Liver (tissue), 8 donors: ENCODE measurements at regions not wholly inside any gene's neighbourhood (a gene's known extent, or its start where the extent isn't known, plus 50 kb on each side); places are given as distances from the start of the nearest gene placed in this dataset.
"Not testable (repeated sequence)": the region's sequence is repeated elsewhere in the genome, so short reads cannot be mapped to it uniquely, and the experiment has no call there.

ENCODE experiments used
- DNase-seq: peaks from one replicate; pipeline ENCODE4 v3.0.0-alpha.2; 2017; ENCODE audit warnings: low spot score
- H3K27ac ChIP-seq, 2 donors: one replicate each; pipeline ENCODE4 v1.7.0; 2013; ENCODE audit warnings: inconsistent platforms in 2 of 2, low read length in 2 of 2, control low read depth in 1 of 2, low read depth in 1 of 2, mild to moderate bottlenecking in 1 of 2
- H3K27me3 ChIP-seq, 4 donors: one replicate each; pipeline versions ENCODE4 v1.6.1 to v1.7.0; 2013; ENCODE audit warnings: low read length in 3 of 4, inconsistent platforms in 1 of 4, mild to moderate bottlenecking in 1 of 4, moderate library complexity in 1 of 4; ENCODE audit not compliant: control insufficient read depth in 4 of 4, insufficient read depth in 4 of 4
- H3K36me3 ChIP-seq, 4 donors: one replicate each; pipeline versions ENCODE4 v1.6.1 to v1.7.0; 2013; ENCODE audit warnings: low read length in 3 of 4, mild to moderate bottlenecking in 3 of 4, low read depth in 1 of 4, moderate library complexity in 1 of 4; ENCODE audit not compliant: control insufficient read depth in 4 of 4, insufficient read depth in 3 of 4
- H3K4me1 ChIP-seq, 4 donors: one replicate each; pipeline versions ENCODE4 v1.6.1 to v1.7.0; 2013; ENCODE audit warnings: low read length in 3 of 4, mild to moderate bottlenecking in 3 of 4, moderate library complexity in 1 of 4; ENCODE audit not compliant: control insufficient read depth in 4 of 4, insufficient read depth in 4 of 4
- H3K4me3 ChIP-seq, 3 donors: one replicate each; pipeline versions ENCODE4 v1.6.1 to v1.7.0; 2013; ENCODE audit warnings: low read length in 3 of 3, control low read depth in 1 of 3, low read depth in 1 of 3, mild to moderate bottlenecking in 1 of 3
- H3K9ac ChIP-seq, 2 donors: one replicate each; pipeline ENCODE4 v1.7.0; 2013; ENCODE audit warnings: low read length in 2 of 2, mild to moderate bottlenecking in 2 of 2, moderate library complexity in 2 of 2, control low read depth in 1 of 2, low read depth in 1 of 2
- H3K9me3 ChIP-seq, 4 donors: one replicate each; pipeline versions ENCODE4 v1.6.1 to v1.7.0; 2013; ENCODE audit warnings: low read length in 3 of 4; ENCODE audit not compliant: control insufficient read depth in 4 of 4
- CTCF ChIP-seq: fragments of 150-350 bp; IDR thresholded peaks from 2 replicates; pipeline ENCODE4 v1.5.1; 2017; ENCODE audit warnings: improper control_type of control experiment, low read depth, low read length; ENCODE audit not compliant: missing input control
- FOXA1 ChIP-seq: IDR thresholded peaks from 2 replicates; pipeline ENCODE4 v1.6.1; 2016; ENCODE audit warnings: antibody characterized with exemption
- FOXA2 ChIP-seq: IDR thresholded peaks from 2 replicates; pipeline ENCODE4 v1.6.1; 2016; ENCODE audit warnings: antibody characterized with exemption
- GABPA ChIP-seq, 2 donors: IDR thresholded peaks in 1 of 2; conservative IDR thresholded peaks in 1 of 2; 2 replicates each; pipeline ENCODE4 v1.6.1; 2016; ENCODE audit warnings: antibody characterized with exemption in 2 of 2, mild to moderate bottlenecking in 1 of 2, moderate library complexity in 1 of 2
- HNF4A ChIP-seq, 2 donors: conservative IDR thresholded peaks; 2 replicates each; pipeline ENCODE4 v1.6.1; 2016; ENCODE audit warnings: antibody characterized with exemption in 2 of 2, mild to moderate bottlenecking in 2 of 2
- HNF4G ChIP-seq: IDR thresholded peaks from 2 replicates; pipeline ENCODE4 v1.6.1; 2016; ENCODE audit warnings: antibody characterized with exemption
- JUND ChIP-seq, 2 donors: IDR thresholded peaks; 2 replicates each; pipeline ENCODE4 v1.6.1; 2016; ENCODE audit warnings: antibody characterized with exemption in 2 of 2
- NR2F2 ChIP-seq: IDR thresholded peaks from 2 replicates; pipeline ENCODE4 v1.6.1; 2016; ENCODE audit warnings: antibody characterized with exemption
- RAD21 ChIP-seq, 2 donors: IDR thresholded peaks; 2 replicates each; pipeline ENCODE4 v1.6.1; 2016; ENCODE audit warnings: antibody characterized with exemption in 2 of 2, mild to moderate bottlenecking in 2 of 2
- RXRA ChIP-seq, 2 donors: IDR thresholded peaks; 2 replicates each; pipeline ENCODE4 v1.6.1; 2017 to 2018; ENCODE audit warnings: antibody characterized with exemption in 2 of 2, mild to moderate bottlenecking in 1 of 2
- SP1 ChIP-seq: IDR thresholded peaks from 2 replicates; pipeline ENCODE4 v1.6.1; 2018; ENCODE audit warnings: antibody characterized with exemption, mild to moderate bottlenecking
- TAF1 ChIP-seq: conservative IDR thresholded peaks from 2 replicates; pipeline ENCODE4 v1.6.1; 2016; ENCODE audit warnings: antibody characterized with exemption, mild to moderate bottlenecking
- YY1 ChIP-seq: IDR thresholded peaks from 2 replicates; pipeline ENCODE4 v1.6.1; 2016; ENCODE audit warnings: antibody characterized with exemption, mild to moderate bottlenecking
- ZBTB33 ChIP-seq: IDR thresholded peaks from 2 replicates; pipeline ENCODE4 v1.6.1; 2016; ENCODE audit warnings: antibody characterized with exemption
- WGBS: extraction: QIAGEN DNeasy Blood & Tissue Kit; methylation state at CpG from one replicate; pipeline ENCODE4 v1.1.7; 2013; 5-methylcytosine and 5-hydroxymethylcytosine counted together
- donor health status: healthy.
- donor health status: healthy.
- donor health status: healthy.
- donor health status: healthy.
- donor health status: healthy.

DNA sequence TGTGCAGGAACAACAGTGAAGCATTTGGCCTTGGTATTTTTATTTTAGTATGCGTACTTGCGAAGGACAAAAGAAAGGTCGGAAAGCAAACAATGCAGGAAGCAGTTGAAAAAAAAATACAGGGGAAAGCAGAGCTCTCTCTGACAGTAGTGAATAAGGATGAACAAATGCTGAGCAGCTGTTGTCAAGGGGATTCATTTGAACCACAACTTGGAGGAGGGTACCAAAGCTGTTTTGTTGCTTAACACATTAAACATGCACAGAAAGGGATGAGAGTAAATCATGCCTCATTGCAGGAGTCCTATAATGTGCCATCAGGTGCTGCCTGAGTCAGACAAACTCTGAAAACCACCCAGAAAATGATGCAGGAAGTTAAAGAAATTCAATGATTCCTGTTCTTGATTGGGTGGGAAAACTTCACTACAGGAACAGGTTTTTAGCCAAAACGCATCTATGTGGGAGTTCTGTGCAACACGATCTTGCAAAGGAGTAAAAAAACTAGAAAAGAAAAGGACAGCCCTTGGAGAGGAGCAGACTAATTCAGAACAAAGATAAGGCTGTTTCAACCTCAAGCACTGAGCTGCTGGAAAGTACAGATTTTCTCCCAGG is 2113.5 kb downstream of the LRRC4C start:
- H3K9ac ChIP-seq: no peak overlapping the region
- peaks cover 0 to 3% (median 0%) of the 10 kb centered on the region in 4 donors for H3K27me3 ChIP-seq
- no peaks in the 10 kb centered on the region for H3K36me3 ChIP-seq
- H3K27ac ChIP-seq: no peak overlapping the region
- WGBS: 56% methylated on average over 5 of the region's 5 CpGs
- no peak for TF ChIP-seq FOXA1
- no peak for TF ChIP-seq FOXA2
- TF ChIP-seq HNF4A (conservative IDR thresholded peaks at IDR 0.05): no peak
- H3K4me1 ChIP-seq: no peaks in the 10 kb centered on the region
- H3K9me3 ChIP-seq: no peaks in the 10 kb centered on the region
- no peak for DNase-seq
- H3K4me3 ChIP-seq: no peak overlapping the region

DNA sequence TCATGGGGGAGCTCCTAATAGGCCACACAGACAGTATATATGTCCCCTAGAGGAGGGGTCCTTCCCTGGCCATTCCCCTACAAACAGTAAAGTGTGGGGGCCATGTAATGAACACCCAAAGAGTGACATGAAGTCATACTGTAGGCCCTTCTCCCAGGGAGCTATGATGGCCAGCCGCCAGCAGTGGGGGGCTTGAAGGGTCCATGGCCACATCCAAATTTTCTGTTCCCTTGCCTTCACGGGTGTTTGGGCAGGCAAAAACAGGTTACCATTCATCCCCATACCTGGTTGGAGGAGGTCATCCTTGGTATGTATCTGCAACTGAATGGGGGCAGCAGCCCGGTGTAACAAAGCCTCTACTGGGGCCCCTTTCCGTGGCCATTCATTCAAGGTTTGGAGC is 2118.0 kb downstream of the LRRC4C start:
- no peak overlapping the region for H3K27ac ChIP-seq
- no peaks in the 10 kb centered on the region for H3K36me3 ChIP-seq
- DNase-seq: no peak
- 86% methylated on average over 4 of the region's 4 CpGs for WGBS
- H3K4me3 ChIP-seq: no peak overlapping the region
- peaks cover 0 to 2% (median 0%) of the 10 kb centered on the region in 4 donors for H3K9me3 ChIP-seq
- H3K27me3 ChIP-seq: peaks cover 0 to 3% (median 0%) of the 10 kb centered on the region in 4 donors
- H3K4me1 ChIP-seq: no peaks in the 10 kb centered on the region
- H3K9ac ChIP-seq: no peak overlapping the region
- TF ChIP-seq FOXA1: no peak
- TF ChIP-seq GABPA (IDR thresholded peaks at IDR 0.05 in 1 of 2, conservative IDR thresholded peaks at IDR 0.05 in 1 of 2): no peak
- no peak for TF ChIP-seq NR2F2
- no peak for TF ChIP-seq YY1
- TF ChIP-seq JUND (IDR thresholded peaks at IDR 0.05): no peak
- TF ChIP-seq CTCF: no peak
- no peak for TF ChIP-seq TAF1
- no peak for TF ChIP-seq RXRA (IDR thresholded peaks at IDR 0.05)
- TF ChIP-seq SP1: no peak
- no peak for TF ChIP-seq RAD21 (IDR thresholded peaks at IDR 0.05)
- TF ChIP-seq ZBTB33: no peak
- no peak for TF ChIP-seq HNF4G

GRCh38 chr11:39333006-39333405 is 2126.4 kb downstream of the LRRC4C start:
- H3K27me3 ChIP-seq, H3K9ac ChIP-seq, H3K9me3 ChIP-seq, DNase-seq, H3K4me3 ChIP-seq, H3K36me3 ChIP-seq, H3K4me1 ChIP-seq, H3K27ac ChIP-seq: not testable (repeated sequence)
- WGBS: 77% methylated on average over 21 of the region's 21 CpGs
